Cardiac septum (tissue), 1 donor: ENCODE measurements at regions not wholly inside any gene's neighbourhood (a gene's known extent, or its start where the extent isn't known, plus 50 kb on each side); places are given as distances from the start of the nearest gene placed in this dataset.
"Not testable (repeated sequence)": the region's sequence is repeated elsewhere in the genome, so short reads cannot be mapped to it uniquely, and the experiment has no call there.

Experiments used
- DNase-seq: peaks from one replicate; pipeline ENCODE4 v3.0.0-alpha.2; 2020; ENCODE audit warnings: low spot score
- intact Hi-C: fragments of 100-400 bp; cut with DNase I; formaldehyde crosslinking; loops from one replicate; pipeline ENCODE4 v1.14.0; 2022
- donor health status: DM: no; HTN: no; CAD: no.

DNA sequence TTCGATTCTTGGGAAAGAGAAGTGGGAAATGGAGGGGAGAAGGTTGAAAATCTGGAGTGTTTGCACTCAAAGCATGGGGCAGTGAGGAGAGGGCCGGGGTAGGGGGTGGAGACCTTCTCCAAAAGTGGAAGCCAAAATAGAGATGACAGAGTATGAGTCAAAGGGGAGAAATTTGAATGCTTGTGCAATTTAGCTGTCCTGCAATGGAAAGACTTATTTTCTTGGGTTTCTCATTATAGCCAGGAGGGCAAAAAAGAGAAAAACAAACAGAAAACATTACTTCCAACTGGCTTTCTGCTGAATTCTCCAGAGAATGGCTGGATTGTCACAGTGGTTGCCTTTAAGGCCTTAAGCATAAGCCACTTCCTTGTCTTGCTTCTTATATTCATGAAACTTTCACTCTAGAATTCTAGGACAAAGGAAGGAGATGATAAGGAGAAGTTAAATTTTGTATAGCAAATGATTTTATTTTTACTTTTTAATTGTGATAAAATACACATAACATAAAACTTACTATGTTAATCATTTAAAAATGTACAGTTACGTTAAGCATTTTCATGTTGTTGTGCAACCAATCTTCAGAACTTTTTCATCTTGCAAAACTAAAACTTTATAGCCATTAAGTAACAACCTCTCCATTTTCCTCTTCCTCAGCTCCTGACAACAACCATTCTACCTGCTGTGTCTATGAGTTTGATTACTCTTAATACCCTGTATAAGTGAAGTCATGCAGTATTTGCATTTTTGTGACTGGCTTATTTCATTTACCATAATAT, 100.2 kb downstream of the GPR85 start:
- intact Hi-C loops = no loop called here
- no peak for DNase-seq

DNA sequence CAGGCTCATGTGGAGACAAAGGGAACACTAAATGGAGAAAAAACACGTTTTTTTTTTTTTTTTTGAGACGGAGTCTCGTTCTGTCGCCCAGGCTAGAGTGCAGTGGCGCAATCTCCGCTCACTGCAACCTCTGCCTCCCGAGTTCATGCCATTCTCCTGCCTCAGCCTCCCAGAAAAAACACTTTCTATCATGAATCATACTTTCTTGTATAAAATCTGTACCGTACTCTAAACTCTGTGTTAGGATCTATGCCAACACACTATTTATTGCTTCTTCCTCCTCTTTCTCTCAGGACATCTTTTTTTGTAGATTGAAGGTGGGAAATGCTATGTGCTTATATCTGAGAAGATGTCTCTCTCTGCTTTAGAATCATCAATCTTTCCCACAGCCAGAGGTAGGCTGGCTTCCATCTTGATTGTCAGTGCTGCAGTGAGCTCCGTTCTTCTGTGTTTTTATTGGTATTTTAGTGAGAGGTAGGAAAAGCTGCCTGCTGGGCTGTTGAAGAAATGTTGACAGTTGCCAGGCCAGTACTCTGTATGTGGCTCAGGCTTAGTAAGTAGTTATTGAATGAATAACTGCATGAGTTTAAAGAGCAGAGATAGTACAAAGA, 101.1 kb downstream of the GPR85 start:
- intact Hi-C loops = no loop called here
- no peak for DNase-seq

DNA sequence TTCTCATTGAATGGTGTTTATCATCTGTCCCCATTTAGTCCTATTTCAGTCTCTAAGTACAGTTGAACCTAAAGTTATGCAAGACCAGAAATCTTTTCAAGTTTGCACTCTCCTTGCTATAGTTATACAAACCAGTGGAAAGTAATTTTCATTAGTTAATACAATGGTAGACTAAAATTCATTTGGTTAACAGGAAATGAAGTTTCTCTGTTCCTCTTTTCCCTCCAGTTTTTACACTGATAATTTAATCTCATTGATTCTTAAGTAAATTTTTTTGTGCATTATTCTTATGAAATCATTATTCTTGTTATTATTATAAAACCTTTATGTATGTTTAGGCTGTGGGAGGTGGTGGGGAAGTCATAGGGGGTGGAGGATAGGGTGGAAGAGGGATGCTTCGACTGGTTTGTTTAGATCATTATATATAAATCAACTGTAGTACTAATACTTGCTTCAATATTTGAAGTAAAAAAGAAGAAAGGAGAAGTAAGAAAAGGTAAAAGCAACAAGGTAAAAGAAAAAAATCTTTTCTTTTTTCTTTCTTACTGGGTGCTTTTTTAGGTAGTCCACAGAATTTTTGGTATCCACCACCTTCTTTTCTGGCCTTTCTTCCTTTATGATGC, 104.1 kb downstream of the GPR85 start:
- intact Hi-C loops = no loop called here
- no peak for DNase-seq

DNA sequence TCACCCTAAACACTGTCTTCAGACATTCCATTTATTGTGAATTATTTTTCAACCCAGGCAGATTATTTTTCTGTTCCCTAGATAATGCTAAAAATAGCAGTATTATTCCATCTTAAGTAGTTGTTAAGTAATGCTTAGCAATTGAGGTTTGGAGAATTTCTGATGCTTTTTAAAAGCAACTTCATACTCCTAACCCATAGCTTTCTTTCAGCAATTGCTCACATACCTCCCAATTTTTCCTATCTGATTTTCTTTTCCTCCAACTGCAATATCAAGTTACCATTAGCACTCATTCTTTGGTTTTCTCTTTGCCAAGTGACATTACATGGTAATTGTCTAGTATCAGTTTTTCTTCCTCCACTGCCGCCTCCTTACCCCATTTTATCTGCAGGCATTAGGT, 104.7 kb downstream of the GPR85 start:
- DNase-seq = no peak
- intact Hi-C loops = no loop called here

DNA sequence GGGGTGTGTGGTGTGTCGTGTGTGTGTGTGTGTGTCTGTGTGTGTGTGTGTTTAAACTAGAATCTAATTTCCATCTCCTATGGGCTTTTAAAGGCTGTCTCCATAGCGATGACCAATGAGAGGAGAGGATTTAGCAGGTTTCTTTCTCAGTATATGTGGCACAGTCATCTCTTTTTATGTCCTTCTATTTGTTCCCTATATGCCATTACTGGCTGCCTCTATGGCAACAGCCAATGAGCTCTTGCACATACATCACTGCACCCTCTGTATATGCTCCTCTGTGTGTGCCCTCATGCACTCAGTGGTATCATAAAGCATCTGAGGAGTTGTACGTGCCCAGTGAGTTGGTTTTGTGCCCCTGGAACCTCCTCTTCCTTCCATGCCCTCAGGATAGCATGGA, 107.6 kb downstream of the GPR85 start:
- intact Hi-C loops, DNase-seq: not testable (repeated sequence)

DNA sequence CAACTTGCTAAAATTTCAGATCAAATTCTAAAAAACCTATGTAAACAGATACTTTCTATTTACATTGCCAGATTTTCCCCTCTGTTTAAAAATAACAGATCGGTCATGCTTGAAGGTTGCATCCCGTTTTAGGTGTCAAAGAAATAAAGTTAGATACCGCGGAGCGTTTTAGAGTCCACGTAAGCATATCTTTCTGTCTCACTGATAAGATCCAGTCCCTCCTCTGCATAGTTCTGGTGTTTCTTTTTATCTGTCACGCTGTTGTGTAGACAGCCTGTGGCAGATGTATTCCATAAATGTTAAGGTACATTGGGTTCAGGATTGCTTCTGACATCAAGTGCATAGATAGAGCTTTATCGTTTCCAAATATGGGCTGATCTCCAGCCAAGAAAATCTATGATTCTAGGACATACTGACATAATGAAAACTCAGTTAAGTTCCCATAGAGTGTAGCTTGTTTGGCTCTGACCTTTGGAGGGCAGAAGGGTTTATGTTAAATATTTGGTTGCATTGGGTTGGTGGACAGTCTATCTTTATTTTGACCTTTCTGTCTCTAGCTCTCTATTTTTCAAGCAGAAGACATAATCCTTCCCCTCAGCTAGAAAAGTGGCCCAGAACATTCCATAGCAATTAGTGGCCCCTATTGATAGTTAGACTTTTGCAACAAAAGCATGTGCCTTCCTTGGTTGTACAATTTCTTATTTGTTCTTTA, 109.2 kb downstream of the GPR85 start:
- DNase-seq, intact Hi-C loops: not testable (repeated sequence)

DNA sequence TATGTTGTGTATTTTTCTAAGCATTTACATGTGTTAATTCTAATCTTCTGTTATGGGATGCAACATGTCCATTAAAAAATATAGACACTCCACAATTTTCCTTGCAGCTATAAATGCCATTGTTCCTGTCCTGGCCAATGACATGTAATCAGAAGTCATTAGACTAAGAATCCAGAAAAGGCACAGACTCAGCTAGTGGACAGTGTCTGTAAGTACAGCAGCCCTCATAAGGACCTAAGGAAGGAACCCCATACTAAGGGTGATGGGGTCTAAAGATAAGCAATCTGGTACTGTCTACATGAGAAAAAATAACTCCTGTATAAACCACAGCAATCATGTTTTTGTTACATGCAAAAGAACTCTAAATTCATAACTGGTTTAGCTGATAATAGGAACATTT, 115.9 kb downstream of the GPR85 start:
- intact Hi-C loops = no loop called here
- no peak for DNase-seq

DNA sequence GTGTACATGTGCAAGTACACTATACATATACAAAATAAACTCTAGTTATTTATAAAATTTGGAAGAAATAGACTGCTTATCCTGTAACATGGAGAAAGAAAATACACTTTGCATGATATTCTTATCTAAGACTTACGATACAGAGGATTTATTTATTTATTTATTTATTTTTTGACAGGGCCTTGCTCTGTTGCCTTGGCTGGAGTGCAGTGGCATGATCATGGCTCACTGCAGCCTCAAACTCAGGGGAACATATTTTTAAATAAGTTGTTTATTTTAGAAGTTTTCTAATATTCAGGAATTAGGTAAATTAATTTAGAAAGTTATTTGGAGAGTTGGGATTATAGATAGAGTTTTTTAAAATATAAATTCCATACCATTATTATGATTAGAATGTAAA, 116.7 kb downstream of the GPR85 start:
- DNase-seq = no peak
- intact Hi-C loops = no loop called here

DNA sequence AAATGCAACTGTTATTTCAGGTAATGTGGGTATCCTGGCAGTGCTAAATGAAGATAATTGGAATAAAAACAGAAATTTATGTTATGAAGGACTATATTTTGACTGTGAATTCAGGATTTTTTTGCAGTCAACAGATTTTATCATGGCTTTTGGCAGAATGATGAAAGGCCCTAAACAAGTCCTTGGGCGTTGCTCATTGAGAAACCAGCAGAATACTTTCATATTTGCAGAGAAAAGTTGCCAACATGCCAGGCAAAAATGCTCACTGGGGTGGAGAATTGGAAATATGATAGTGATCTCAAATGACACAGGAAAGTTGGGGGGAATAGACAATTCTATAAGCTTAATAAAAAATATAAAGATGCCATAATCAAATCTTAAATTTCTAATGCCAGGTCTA, 121.1 kb downstream of the GPR85 start:
- no peak for DNase-seq
- intact Hi-C loops = no loop called here

DNA sequence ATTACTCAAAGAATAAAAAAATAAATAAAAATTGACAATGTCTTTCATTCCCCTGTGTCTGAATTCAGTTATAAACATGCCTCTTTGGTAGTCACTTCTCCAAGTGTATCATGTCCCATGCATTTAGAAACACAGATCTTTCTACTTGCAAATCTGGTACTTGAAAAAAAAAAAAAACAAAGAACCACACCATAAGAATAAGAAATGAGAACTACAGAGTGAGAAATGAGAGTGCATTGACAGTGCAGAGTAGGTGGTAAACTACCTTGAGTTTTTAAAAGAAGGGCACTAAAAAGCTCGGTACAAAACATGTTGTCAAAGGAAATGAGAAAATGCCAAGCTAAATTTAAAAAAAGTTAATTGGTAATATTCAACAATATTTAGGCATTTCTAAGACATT, 123.0 kb downstream of the GPR85 start:
- intact Hi-C loops = no loop called here
- DNase-seq = no peak

DNA sequence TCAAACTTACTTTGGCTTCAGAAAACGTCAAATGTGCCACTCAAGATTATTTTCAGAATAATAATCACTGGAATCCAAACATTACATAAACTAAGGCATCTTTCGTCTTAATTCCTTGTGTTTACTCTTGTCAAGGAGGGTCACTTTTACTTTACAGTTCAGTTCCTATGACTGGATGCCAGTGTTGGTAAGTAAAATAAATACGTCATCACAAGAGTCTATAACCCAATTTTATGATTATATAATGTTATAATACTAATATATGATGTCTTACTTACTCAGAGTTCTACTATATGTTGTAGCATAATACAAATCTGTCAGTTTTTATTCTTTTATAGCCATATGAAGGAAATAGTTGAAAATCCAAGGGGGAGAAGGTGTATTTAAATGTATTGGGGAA, 123.8 kb downstream of the GPR85 start:
- DNase-seq = no peak
- intact Hi-C loops = no loop called here

DNA sequence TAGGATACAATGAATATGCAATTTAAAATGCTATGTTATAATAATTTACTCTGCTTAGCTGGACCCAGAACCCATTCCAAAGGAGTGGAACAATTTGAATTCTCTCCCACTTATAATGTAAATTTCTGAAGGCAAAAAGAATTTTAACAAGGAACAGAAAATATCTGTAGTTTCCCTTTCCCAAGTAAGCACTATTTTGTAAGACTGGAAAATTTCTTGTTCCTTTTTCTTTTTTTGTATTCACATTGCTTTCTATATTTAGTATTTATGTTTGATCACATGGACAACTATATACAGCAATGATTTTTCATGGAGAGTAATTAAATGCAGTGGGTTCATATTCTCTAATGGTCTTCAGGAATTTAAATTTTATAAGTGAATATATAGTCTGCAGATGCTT, 127.4 kb downstream of the GPR85 start:
- DNase-seq = no peak
- intact Hi-C loops = no loop called here

DNA sequence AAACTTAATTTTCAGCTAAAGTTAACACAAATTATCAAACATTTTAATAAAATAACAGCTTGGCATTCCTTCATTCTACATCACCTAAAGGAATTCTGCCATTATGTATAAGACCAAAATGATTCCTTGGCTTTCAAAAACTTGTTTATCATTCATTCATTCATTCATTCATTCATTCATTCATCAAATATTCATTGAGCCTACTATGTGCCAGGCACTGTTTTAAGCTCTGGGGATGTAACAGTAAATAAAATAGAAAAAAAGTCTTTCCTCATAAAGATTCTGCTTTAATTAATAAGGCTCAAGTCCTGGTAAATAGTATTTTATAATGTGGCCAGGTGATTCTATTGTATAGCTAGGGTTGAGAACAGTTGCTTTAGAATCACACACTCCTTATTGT, 127.9 kb downstream of the GPR85 start:
- intact Hi-C loops = no loop called here
- DNase-seq = no peak

DNA sequence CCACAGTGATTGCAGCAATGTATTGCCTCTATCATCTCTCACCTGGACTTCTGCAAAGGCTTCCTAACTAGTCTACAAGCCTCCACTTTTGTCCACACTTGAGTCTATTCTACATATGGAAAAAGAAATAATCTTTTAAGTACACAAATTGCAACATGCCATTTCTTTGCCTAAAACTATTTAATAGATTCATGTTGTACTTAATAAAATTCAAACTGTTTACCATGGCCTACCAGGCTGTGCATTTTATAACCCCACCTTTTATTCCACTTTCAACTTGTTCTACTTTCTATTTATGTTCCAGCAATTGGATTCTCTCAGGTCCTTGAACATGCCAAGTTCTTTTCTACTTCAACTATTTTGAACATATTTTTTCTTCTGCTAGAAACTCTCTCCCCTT, 128.7 kb downstream of the GPR85 start:
- intact Hi-C loops = no loop called here
- DNase-seq = no peak

DNA sequence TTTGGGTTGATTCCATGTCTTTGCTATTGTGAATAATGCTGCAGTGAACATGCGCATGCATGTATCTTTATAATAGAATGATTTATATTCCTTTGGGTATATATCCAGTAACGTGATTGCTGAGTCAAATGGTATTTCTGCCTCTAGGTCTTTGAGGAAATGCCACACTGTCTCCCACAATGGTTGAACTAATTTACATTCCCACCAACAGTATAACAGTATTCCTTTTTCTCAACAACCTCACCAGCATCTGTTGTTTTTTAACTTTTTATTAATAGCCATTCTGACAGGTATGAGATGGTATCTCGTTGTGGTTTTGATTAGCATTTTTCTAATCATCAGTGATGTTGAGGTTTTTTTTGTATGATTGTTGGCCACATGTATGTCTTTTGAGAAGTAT, 133.6 kb downstream of the GPR85 start:
- DNase-seq, intact Hi-C loops: not testable (repeated sequence)

DNA sequence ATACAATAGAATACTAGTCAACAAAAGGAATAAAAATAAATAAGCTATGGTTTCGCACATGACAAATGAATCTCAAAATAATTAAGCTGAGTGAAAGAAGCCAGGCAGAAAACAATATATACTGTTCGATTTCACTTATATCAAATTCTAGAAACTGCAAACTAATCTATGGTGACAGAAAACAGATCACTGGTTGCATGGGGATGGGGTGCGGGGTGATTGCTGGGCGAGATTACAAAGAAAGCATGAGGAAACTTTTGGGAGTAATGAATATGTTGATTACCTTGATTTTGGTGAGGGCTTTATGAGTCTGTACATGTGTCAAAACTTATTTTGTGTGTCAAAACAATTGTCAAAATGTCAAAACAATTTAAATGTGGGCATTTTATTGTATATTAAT, 135.6 kb downstream of the GPR85 start:
- DNase-seq = no peak

DNA sequence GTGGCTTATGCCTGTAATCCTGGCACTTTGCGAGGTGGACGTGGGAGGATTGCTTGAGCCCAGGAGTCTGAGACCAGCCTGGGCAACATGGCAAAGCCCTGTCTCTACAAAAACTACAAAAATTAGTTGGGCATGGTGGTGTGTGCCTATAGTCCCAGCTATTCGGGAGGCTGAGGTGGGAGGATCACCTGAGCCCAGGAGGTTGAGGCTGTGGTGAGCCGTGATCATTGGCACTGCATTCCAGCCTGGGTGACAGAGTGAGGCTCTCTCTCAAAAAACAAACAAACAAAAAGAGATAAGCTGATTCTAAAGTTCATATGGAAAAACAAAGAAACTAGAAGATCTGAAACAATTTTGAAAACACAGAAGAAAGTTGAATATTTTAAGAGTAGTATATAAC, 136.9 kb downstream of the GPR85 start:
- DNase-seq, intact Hi-C loops: not testable (repeated sequence)

More for the DNA sequence above, 135.6 kb downstream of the GPR85 start:
- intact Hi-C loops = no loop called here

DNA sequence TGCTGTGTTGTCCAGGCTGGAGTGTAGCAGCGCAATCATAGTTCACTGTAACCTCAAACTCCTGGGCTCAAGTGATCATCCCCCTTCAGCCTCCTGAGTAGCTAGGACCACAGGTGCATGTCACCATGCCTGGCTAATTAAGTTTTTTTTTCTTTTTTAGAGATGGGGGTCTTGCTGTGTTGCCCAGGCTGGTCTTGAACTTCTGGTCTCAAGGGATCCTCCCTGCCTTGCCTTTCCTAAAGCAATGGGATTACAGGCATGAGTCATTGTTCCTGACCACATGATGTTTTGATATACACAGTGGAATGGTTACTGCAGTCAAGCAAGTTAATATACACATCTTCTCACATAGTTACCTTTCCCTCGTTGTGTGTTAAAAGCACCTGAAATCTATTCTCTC, 140.3 kb downstream of the GPR85 start:
- no peak for DNase-seq
- intact Hi-C loops = no loop called here

DNA sequence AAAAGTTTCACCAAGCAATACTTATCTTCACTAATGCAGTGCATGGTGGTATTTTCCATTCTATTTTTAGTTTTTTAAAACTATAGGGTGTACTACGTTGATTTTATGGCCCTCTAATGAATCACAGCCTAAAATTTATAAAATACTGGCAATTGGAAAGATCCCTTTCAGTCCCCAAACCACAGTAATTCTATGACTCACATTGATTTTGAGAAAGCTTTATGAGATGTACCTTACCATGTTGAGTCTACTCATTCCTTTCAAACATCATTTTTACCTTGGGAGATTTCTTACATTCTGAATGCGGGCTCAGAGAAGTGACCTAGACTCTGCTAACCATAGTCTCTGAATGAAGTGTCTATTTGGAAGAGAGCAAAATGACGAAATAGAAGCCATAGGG, 141.6 kb downstream of the GPR85 start:
- intact Hi-C loops = no loop called here
- no peak for DNase-seq

DNA sequence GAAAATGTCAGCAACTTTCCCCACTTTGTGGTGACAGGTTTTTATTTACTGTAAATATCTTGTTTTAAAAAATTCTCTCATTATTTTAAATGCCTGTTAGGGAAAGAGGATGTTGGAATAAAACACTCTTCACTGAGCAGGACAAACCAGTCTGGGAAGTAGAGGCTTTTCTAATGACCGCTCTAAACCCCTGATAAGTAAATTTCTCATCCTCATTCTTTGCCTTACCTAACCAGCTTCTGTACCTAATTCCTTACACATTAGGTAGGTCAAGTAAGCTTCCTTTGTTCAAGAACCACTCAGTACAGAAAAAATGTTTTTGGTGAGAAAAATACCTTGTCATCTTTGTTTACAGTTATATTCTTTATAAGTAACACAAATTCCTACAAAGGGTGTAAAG, 143.6 kb downstream of the GPR85 start:
- no peak for DNase-seq
- intact Hi-C loops = no loop called here

DNA sequence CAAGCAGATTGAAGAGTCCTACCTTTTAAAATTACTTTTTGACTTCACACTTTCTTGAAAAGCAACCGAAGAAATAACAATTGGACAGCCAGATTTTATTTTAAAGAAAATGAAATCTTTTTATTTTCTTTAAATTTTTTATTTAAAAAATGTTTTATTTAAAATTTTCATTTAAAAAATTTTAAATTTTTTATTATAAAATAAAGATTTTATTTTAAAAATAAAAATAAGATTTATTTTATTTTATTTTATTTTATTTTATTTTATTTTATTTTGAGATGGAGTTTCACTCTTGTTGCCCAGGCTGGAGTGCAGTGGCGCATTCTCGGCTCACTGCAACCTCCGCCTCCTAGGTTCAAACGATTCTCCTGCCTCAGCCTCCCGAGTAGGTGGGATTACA, 144.5 kb downstream of the GPR85 start:
- intact Hi-C loops, DNase-seq: not testable (repeated sequence)
